SU-DHL-6 (cell line): ENCODE measurements at regions not wholly inside any gene's neighbourhood (a gene's known extent, or its start where the extent isn't known, plus 50 kb on each side); places are given as distances from the start of the nearest gene placed in this dataset.

Experiments used
- H2AFZ ChIP-seq: fragments of 200-600 bp; sonication (generic); 2 replicates; pipeline ENCODE4 v1.6.1; 2014; ENCODE audit warnings: low read depth, mild to moderate bottlenecking, moderate library complexity, mixed read lengths, antibody characterized with exemption, low read length; ENCODE audit not compliant: severe bottlenecking
- H3F3A ChIP-seq: fragments of 200-600 bp; shearing (Covaris generic); 2 replicates; pipeline ENCODE4 v1.6.0; 2016; ENCODE audit warnings: antibody characterized with exemption, mild to moderate bottlenecking; ENCODE audit not compliant: insufficient read depth
- H3K27ac ChIP-seq: fragments of 200-600 bp; sonication (generic); 2 replicates; pipeline ENCODE4 v1.5.1; 2016; ENCODE audit warnings: low read depth, mild to moderate bottlenecking, low read length, moderate library complexity, mixed read lengths
- H3K27me3 ChIP-seq: fragments of 200-600 bp; sonication (generic), shearing (Covaris generic); 2 replicates; pipeline ENCODE4 v1.6.0; 2014; ENCODE audit warnings: mild to moderate bottlenecking, low read length
- H3K36me3 ChIP-seq: fragments of 200-600 bp; sonication (generic); 2 replicates; pipeline ENCODE4 v1.6.1; 2014; ENCODE audit warnings: mild to moderate bottlenecking, low read length, mixed read lengths
- H3K4me2 ChIP-seq: fragments of 300-600, 200-600 bp; shearing (Covaris generic), sonication (generic); 2 replicates; pipeline ENCODE4 v1.6.0; 2014; ENCODE audit warnings: low read length, low read depth, mild to moderate bottlenecking; ENCODE audit not compliant: poor library complexity, severe bottlenecking
- H3K4me3 ChIP-seq: fragments of 200-600 bp; sonication (generic); 2 replicates; pipeline ENCODE4 v1.5.1; 2014; ENCODE audit warnings: antibody characterized with exemption, low read length, mild to moderate bottlenecking, mixed read lengths; ENCODE audit not compliant: insufficient read depth, poor library complexity, severe bottlenecking
- H3K79me2 ChIP-seq: fragments of 200-600 bp; sonication (generic); 2 replicates; pipeline ENCODE4 v1.6.1; 2014; ENCODE audit warnings: mild to moderate bottlenecking, low read length, moderate library complexity; ENCODE audit not compliant: insufficient read depth
- H3K9ac ChIP-seq: fragments of 200-600 bp; sonication (generic); 2 replicates; pipeline ENCODE4 v1.7.0; 2014; ENCODE audit warnings: mild to moderate bottlenecking, low read length
- H3K9me2 ChIP-seq: fragments of 200-600 bp; sonication (generic); replicated peaks from 2 replicates; pipeline ENCODE4 v1.6.1; 2014; ENCODE audit warnings: low read length; ENCODE audit not compliant: insufficient read depth
- H3K9me3 ChIP-seq: fragments of 200-600 bp; sonication (generic); 2 replicates; pipeline ENCODE4 v1.6.1; 2014; ENCODE audit warnings: low read length, mixed read lengths; ENCODE audit not compliant: insufficient read depth
- H4K20me1 ChIP-seq: fragments of 200-600 bp; sonication (generic); 2 replicates; pipeline ENCODE4 v1.6.1; 2014; ENCODE audit warnings: low read depth, mild to moderate bottlenecking, antibody characterized with exemption, low read length, moderate library complexity, mixed read lengths
- CTCF ChIP-seq: fragments of 200-600 bp; sonication (generic); IDR thresholded peaks from one replicate; pipeline ENCODE4 v1.5.1; 2017; ENCODE audit warnings: antibody characterized with exemption, mild to moderate bottlenecking, low read length, moderate library complexity; ENCODE audit not compliant: insufficient read depth, poor library complexity, severe bottlenecking
- EZH2phosphoT487 ChIP-seq: fragments of 200-600 bp; sonication (generic), shearing (Covaris generic); conservative IDR thresholded peaks from 2 replicates; pipeline ENCODE4 v1.6.1; 2018; ENCODE audit warnings: mild to moderate bottlenecking, antibody characterized with exemption, low read length, moderate library complexity, mixed read lengths

GRCh38 chr1:5493851-5494311, 498.3 kb downstream of the NPHP4 start:
- H2AFZ ChIP-seq, result no peak overlapping the region
- no peaks in the 10 kb centered on the region for H3K79me2 ChIP-seq
- TF ChIP-seq EZH2phosphoT487, result no peak
- TF ChIP-seq CTCF, result no peak
- H3F3A ChIP-seq, result no peaks in the 10 kb centered on the region
- H3K4me3 ChIP-seq, result no peak overlapping the region
- H3K9me3 ChIP-seq, result no peaks in the 10 kb centered on the region
- no peaks in the 10 kb centered on the region for H3K9me2 ChIP-seq
- H4K20me1 ChIP-seq, result no peaks in the 10 kb centered on the region
- H3K36me3 ChIP-seq, result no peaks in the 10 kb centered on the region
- no peak overlapping the region for H3K4me2 ChIP-seq
- no peak overlapping the region for H3K9ac ChIP-seq
- no peaks in the 10 kb centered on the region for H3K27me3 ChIP-seq
- no peak overlapping the region for H3K27ac ChIP-seq

GRCh38 chr1:5493275-5493674, 498.9 kb downstream of the NPHP4 start:
- Histone ChIP-seq H3F3A (no peaks in the 10 kb centered on the region), H3K9me2 (no peaks in the 10 kb centered on the region), H3K36me3 (no peaks in the 10 kb centered on the region), H3K27me3 (no peaks in the 10 kb centered on the region), H3K9me3 (no peaks in the 10 kb centered on the region), H2AFZ (no peak overlapping the region), H3K9ac (no peak overlapping the region), H4K20me1 (no peaks in the 10 kb centered on the region), H3K4me3 (no peak overlapping the region), H3K79me2 (no peaks in the 10 kb centered on the region), H3K27ac (no peak overlapping the region), H3K4me2 (no peak overlapping the region)
- no peak for TF ChIP-seq EZH2phosphoT487
- TF ChIP-seq CTCF, result no peak

- no peak overlapping the region for H2AFZ ChIP-seq
- no peaks in the 10 kb centered on the region for H3F3A ChIP-seq
- H3K27ac ChIP-seq, result no peak overlapping the region
- no peaks in the 10 kb centered on the region for H3K79me2 ChIP-seq
- no peak overlapping the region for H3K4me3 ChIP-seq
- no peaks in the 10 kb centered on the region for H3K36me3 ChIP-seq
- H3K9me2 ChIP-seq, result no peaks in the 10 kb centered on the region
- no peak overlapping the region for H3K4me2 ChIP-seq
- H3K27me3 ChIP-seq, result no peaks in the 10 kb centered on the region
- no peak for TF ChIP-seq CTCF
- no peak for TF ChIP-seq EZH2phosphoT487
- H3K9ac ChIP-seq, result no peak overlapping the region
- no peaks in the 10 kb centered on the region for H3K9me3 ChIP-seq
- H4K20me1 ChIP-seq, result no peaks in the 10 kb centered on the region
Observed at GRCh38 chr1:5492846-5493245, 499.4 kb downstream of the NPHP4 start.
